GM12875 (cell line): ENCODE measurements at regions not wholly inside any gene's neighbourhood (a gene's known extent, or its start where the extent isn't known, plus 50 kb on each side); places are given as distances from the start of the nearest gene placed in this dataset.

Experiments
- H3K4me3 ChIP-seq: one replicate; pipeline ENCODE4 v1.5.1; 2011; ENCODE audit warnings: low read depth, low read length, control low read depth
- CTCF ChIP-seq: IDR thresholded peaks from 2 replicates; pipeline ENCODE4 v1.5.1; 2011; ENCODE audit warnings: low read depth, mild to moderate bottlenecking, control low read depth, inconsistent platforms, low read length, moderate library complexity, borderline replicate concordance; ENCODE audit not compliant: insufficient read depth

- no peak for TF ChIP-seq CTCF
- no peak overlapping the region for H3K4me3 ChIP-seq
Observed at GRCh38 chr6:48404927-48405326, 293.9 kb upstream of the PTCHD4 start.

- no peak for TF ChIP-seq CTCF
- no peak overlapping the region for H3K4me3 ChIP-seq
Observed at GRCh38 chr6:48403587-48403986, 292.6 kb upstream of the PTCHD4 start.

GRCh38 chr6:48401016-48401415, 290.0 kb upstream of the PTCHD4 start:
- TF ChIP-seq CTCF, result no peak
- no peak overlapping the region for H3K4me3 ChIP-seq

- no peak for TF ChIP-seq CTCF
- H3K4me3 ChIP-seq, result no peak overlapping the region
Observed at GRCh38 chr6:48397887-48398286, 286.9 kb upstream of the PTCHD4 start.

- H3K4me3 ChIP-seq, result no peak overlapping the region
- TF ChIP-seq CTCF, result no peak
Observed at GRCh38 chr6:48389146-48390043, 278.4 kb upstream of the PTCHD4 start.

GRCh38 chr6:48388044-48388443, 277.0 kb upstream of the PTCHD4 start:
- TF ChIP-seq CTCF, result no peak
- H3K4me3 ChIP-seq, result no peak overlapping the region

GRCh38 chr6:48378884-48379407, 267.9 kb upstream of the PTCHD4 start:
- H3K4me3 ChIP-seq, result no peak overlapping the region
- TF ChIP-seq CTCF, result no peak
